Loucy (cell line): ENCODE measurements at regions not wholly inside any gene's neighbourhood (a gene's known extent, or its start where the extent isn't known, plus 50 kb on each side); places are given as distances from the start of the nearest gene placed in this dataset.

Experiments used
- H2AFZ ChIP-seq: fragments of 200-600 bp; sonication (generic); 2 replicates; pipeline ENCODE4 v1.6.0; 2016; ENCODE audit warnings: antibody characterized with exemption, mild to moderate bottlenecking, low read length, moderate library complexity
- H3F3A ChIP-seq: fragments of 200-600 bp; 2 replicates; pipeline ENCODE4 v1.6.0; 2016; ENCODE audit warnings: antibody characterized with exemption, low read depth, mild to moderate bottlenecking
- H3K27me3 ChIP-seq: fragments of 200-600 bp; sonication (generic); 2 replicates; pipeline ENCODE4 v1.6.1; 2014; ENCODE audit warnings: low read length, mild to moderate bottlenecking; ENCODE audit not compliant: insufficient read depth, poor library complexity, severe bottlenecking
- H3K36me3 ChIP-seq: fragments of 200-600 bp; sonication (generic); 2 replicates; pipeline ENCODE4 v1.6.1; 2016; ENCODE audit warnings: low read length; ENCODE audit not compliant: insufficient read depth
- H3K4me1 ChIP-seq: fragments of 200-600 bp; sonication (generic); 2 replicates; pipeline ENCODE4 v1.5.1; 2014; ENCODE audit warnings: low read length, mild to moderate bottlenecking; ENCODE audit not compliant: insufficient read depth, poor library complexity, severe bottlenecking
- H3K4me2 ChIP-seq: fragments of 200-600 bp; sonication (generic); 2 replicates; pipeline ENCODE4 v1.6.0; 2014; ENCODE audit warnings: antibody characterized with exemption, low read length, low read depth, mild to moderate bottlenecking; ENCODE audit not compliant: poor library complexity, severe bottlenecking
- H3K4me3 ChIP-seq: fragments of 200-600 bp; sonication (generic); 2 replicates; pipeline ENCODE4 v1.5.1; 2014; ENCODE audit warnings: low read length, mild to moderate bottlenecking, mixed read lengths; ENCODE audit not compliant: poor library complexity, severe bottlenecking
- H3K79me2 ChIP-seq: fragments of 200-600 bp; sonication (generic); 2 replicates; pipeline ENCODE4 v1.6.1; 2014; ENCODE audit warnings: low read length; ENCODE audit not compliant: insufficient read depth
- H3K9ac ChIP-seq: fragments of 200-600 bp; sonication (generic); 2 replicates; pipeline ENCODE4 v1.6.0; 2014; ENCODE audit warnings: mild to moderate bottlenecking, low read depth, low read length, moderate library complexity; ENCODE audit not compliant: poor library complexity, severe bottlenecking
- H3K9me2 ChIP-seq: fragments of 200-600 bp; sonication (generic); replicated peaks from 2 replicates; pipeline ENCODE4 v1.6.1; 2016; ENCODE audit warnings: low read depth, low read length, mixed read lengths
- H3K9me3 ChIP-seq: fragments of 200-600 bp; sonication (generic); 2 replicates; pipeline ENCODE4 v1.6.1; 2014; ENCODE audit warnings: mild to moderate bottlenecking, antibody characterized with exemption, low read length, low read depth; ENCODE audit not compliant: insufficient read depth
- H4K20me1 ChIP-seq: fragments of 200-600 bp; sonication (generic); 2 replicates; pipeline ENCODE4 v1.6.0; 2014; ENCODE audit warnings: antibody characterized with exemption, low read length, mild to moderate bottlenecking; ENCODE audit not compliant: insufficient read depth, poor library complexity, severe bottlenecking
- CTCF ChIP-seq: fragments of 200-600 bp; sonication (generic); conservative IDR thresholded peaks from 2 replicates; pipeline ENCODE4 v1.5.1; 2014; ENCODE audit warnings: mild to moderate bottlenecking, antibody characterized with exemption, low read length
- EZH2phosphoT487 ChIP-seq: fragments of 200-600 bp; IDR thresholded peaks from 2 replicates; pipeline ENCODE4 v1.6.1; 2018; ENCODE audit warnings: antibody characterized with exemption, mild to moderate bottlenecking, moderate library complexity, borderline replicate concordance

DNA sequence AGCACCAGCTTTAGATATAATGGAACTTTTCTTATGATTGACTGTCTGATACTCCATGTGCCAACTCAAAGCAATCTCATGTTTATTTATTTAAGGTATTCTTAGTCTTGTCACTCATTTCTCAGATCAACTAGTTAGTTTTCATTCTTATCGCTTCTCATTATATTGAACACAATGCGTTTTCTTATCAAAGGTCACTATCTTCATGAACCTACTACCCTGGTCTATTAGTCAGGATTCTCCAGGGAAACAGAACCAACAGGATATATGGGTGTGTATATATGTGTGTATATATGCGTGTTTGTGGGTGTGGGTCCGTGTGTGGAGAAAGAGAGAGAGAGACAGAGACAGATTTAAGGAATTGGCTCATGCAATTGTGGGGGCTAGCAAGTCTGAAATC is 619.9 kb downstream of the ZEB2 start:
- H3K9me3 ChIP-seq, result no peaks in the 10 kb centered on the region
- no peaks in the 10 kb centered on the region for H4K20me1 ChIP-seq
- H3K4me1 ChIP-seq, result no peaks in the 10 kb centered on the region
- H3K36me3 ChIP-seq, result no peaks in the 10 kb centered on the region
- H3F3A ChIP-seq, result no peaks in the 10 kb centered on the region
- no peak overlapping the region for H3K4me2 ChIP-seq
- no peaks in the 10 kb centered on the region for H3K79me2 ChIP-seq
- no peak overlapping the region for H3K9ac ChIP-seq
- no peak for TF ChIP-seq CTCF
- TF ChIP-seq EZH2phosphoT487, result no peak
- no peaks in the 10 kb centered on the region for H3K9me2 ChIP-seq
- H3K27me3 ChIP-seq, result no peaks in the 10 kb centered on the region
- H2AFZ ChIP-seq, result no peak overlapping the region
- no peak overlapping the region for H3K4me3 ChIP-seq

DNA sequence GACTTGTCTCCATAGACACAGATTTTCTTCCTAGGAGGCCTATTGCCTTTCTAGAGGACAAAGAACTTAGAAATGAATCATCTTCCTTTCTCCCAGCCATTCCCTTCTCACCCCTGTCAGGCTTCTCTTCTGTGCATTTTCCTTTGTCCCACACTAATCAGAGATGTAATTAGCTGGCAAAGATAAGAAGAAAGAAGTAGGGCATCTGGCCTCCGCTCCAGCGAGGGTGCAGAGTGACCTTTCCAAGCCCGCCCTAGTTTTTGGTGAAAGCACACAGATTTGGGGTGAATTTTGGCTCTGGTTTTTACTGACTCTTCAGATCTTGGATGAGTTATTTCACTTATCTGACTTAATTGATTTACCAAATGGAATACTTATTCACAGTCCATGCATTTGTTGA is 626.5 kb downstream of the ZEB2 start:
- Histone ChIP-seq H3K79me2 (no peaks in the 10 kb centered on the region), H3K4me2 (no peak overlapping the region), H3K36me3 (no peaks in the 10 kb centered on the region), H3F3A (no peaks in the 10 kb centered on the region), H3K4me1 (no peaks in the 10 kb centered on the region), H2AFZ (no peak overlapping the region), H3K9me3 (no peaks in the 10 kb centered on the region), H3K9ac (no peak overlapping the region), H4K20me1 (no peaks in the 10 kb centered on the region), H3K9me2 (no peaks in the 10 kb centered on the region), H3K27me3 (no peaks in the 10 kb centered on the region), H3K4me3 (no peak overlapping the region)
- TF ChIP-seq EZH2phosphoT487 (no peak), CTCF (no peak)

DNA sequence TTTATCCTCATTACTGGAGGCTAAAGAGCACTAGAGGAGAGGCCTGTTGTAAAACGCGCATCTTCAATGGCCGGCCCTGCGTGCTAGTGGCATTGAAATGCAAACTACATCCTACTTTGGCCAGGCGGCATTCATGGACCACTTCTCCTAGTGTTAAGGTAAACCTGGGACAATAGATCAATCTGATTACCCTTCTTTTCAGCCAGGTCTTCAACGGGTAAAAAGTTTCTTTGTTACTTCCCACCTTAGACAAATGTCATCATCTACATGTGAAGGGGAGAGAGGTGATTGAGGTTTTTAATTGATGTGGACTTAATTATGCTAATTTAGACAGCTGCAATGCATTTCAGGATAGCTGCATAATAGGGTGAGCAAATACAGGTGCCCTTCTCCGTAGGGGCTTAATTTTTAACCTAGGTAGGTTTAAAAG is 628.0 kb downstream of the ZEB2 start:
- H3K36me3 ChIP-seq, result no peaks in the 10 kb centered on the region
- H3K27me3 ChIP-seq, result no peaks in the 10 kb centered on the region
- no peaks in the 10 kb centered on the region for H4K20me1 ChIP-seq
- H3K9ac ChIP-seq, result no peak overlapping the region
- TF ChIP-seq EZH2phosphoT487, result no peak
- TF ChIP-seq CTCF, result no peak
- no peaks in the 10 kb centered on the region for H3F3A ChIP-seq
- no peaks in the 10 kb centered on the region for H3K4me1 ChIP-seq
- H3K79me2 ChIP-seq, result no peaks in the 10 kb centered on the region
- no peak overlapping the region for H3K4me2 ChIP-seq
- no peaks in the 10 kb centered on the region for H3K9me3 ChIP-seq
- no peak overlapping the region for H3K4me3 ChIP-seq
- no peak overlapping the region for H2AFZ ChIP-seq
- H3K9me2 ChIP-seq, result no peaks in the 10 kb centered on the region
